Body of pancreas (tissue), 4 donors: ENCODE measurements at regions not wholly inside any gene's neighbourhood (a gene's known extent, or its start where the extent isn't known, plus 50 kb on each side); places are given as distances from the start of the nearest gene placed in this dataset.

Experiments used
- ATAC-seq: fragments of 150-250 bp; one replicate; pipeline ENCODE4 v1.9.1; 2016
- DNase-seq, 4 donors: peaks; one replicate each; pipeline ENCODE4 v3.0.0-alpha.2; 2019
- H3K27ac ChIP-seq, 4 donors: fragments of 200-600 bp; sonication (generic); 1 replicate in 3 of 4; 2 replicates in 1 of 4; pipeline versions ENCODE4 v1.5.1 to v1.6.1; 2016 to 2019; ENCODE audit warnings: mild to moderate bottlenecking in 1 of 4, mixed read lengths in 1 of 4, moderate library complexity in 1 of 4
- H3K27me3 ChIP-seq, 2 donors: fragments of 200-600 bp; sonication (generic); one replicate each; pipeline ENCODE4 v1.6.0; 2016; ENCODE audit warnings: mild to moderate bottlenecking in 1 of 2
- H3K36me3 ChIP-seq, 2 donors: fragments of 200-600 bp; sonication (generic); replicated peaks in 1 of 2; 2 replicates each; pipeline ENCODE4 v1.5.1; 2016; ENCODE audit warnings: low read depth in 2 of 2; ENCODE audit not compliant: insufficient read depth in 1 of 2
- H3K4me1 ChIP-seq: fragments of 200-600 bp; sonication (generic); one replicate; pipeline ENCODE4 v1.6.0; 2016
- H3K4me3 ChIP-seq, 2 donors: fragments of 200-600 bp; sonication (generic); 1 replicate in 1 of 2; 2 replicates in 1 of 2; pipeline ENCODE4 v1.5.1; 2016 to 2019
- H3K9me3 ChIP-seq, 3 donors: fragments of 200-600 bp; sonication (generic); 1 replicate in 2 of 3; 2 replicates in 1 of 3; pipeline ENCODE4 v1.5.1; 2016
- POLR2A ChIP-seq, 3 donors: fragments of 450-650 bp; IDR thresholded peaks; one replicate each; pipeline ENCODE4 v1.6.1; 2016; ENCODE audit warnings: antibody characterized with exemption in 3 of 3, mild to moderate bottlenecking in 2 of 3
- WGBS, 2 donors: methylation state at CpG; one replicate each; pipeline ENCODE4 v1.1.5; 2017; 5-methylcytosine and 5-hydroxymethylcytosine counted together
- intact Hi-C: fragments of 100-400 bp; cut with DNase I; formaldehyde crosslinking; loops from one replicate; pipeline ENCODE4 v1.15.1; 2023
- TF ChIP-seq, protein P1 (sequence below), 7 experiments: fragments of 450-650 bp in 4 of 7; fragments of 200-600 bp in 3 of 7; sonication (generic) in 3 of 7; IDR thresholded peaks; one replicate each; pipeline ENCODE4 v1.5.1; 2016 to 2019; ENCODE audit warnings: antibody characterized with exemption in 7 of 7

DNA sequence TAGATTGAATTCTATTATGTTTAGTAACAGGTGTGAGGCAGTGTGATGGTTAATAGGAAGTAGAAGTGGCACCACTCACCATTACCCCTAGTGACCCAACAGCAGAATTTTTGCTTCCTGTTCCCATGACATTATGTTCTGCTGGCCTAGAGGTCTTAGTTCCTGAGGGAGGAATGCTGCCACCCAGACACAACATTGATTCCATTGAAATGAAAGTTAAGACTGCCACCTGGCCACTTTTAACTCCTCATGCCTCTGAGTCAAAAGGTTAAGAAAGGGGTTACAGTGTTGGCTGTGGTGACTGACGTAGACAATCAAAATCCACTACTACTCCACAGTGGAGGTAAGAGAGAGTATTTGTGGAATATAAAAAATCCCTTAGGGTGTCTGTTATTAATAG, 218.9 kb upstream of the NMUR2 start:
- H3K27ac ChIP-seq: no peak overlapping the region

DNA sequence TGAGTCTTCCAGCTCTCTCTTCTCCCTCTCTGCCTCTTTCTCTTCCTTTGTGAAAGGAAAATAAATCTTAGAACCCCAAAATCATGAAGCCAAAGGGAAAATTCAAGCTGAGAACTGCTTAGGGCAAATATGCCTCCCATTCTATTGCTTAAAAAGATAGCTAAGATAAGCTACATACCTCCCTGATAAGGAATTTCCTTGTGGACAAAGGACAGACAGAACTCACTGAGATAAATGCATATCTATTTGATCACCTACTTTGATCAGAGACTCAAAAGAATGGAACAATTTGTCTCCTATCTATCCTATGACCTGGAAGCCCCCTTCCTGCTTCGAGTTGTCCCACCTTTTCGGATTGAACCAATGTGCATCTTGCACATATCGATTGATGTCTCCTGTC, 220.6 kb upstream of the NMUR2 start:
- H3K27me3 ChIP-seq: no peaks in the 10 kb centered on the region
- no peak for DNase-seq
- intact Hi-C loops: no loop called here

More for the DNA sequence above, 218.9 kb upstream of the NMUR2 start:
- DNase-seq (no peak), ATAC-seq (no peak)
- no peak overlapping the region for H3K4me3 ChIP-seq
- no peaks in the 10 kb centered on the region for H3K9me3 ChIP-seq
- H3K27me3 ChIP-seq: no peaks in the 10 kb centered on the region
- intact Hi-C loops: no loop called here
- TF ChIP-seq, protein P1, sequence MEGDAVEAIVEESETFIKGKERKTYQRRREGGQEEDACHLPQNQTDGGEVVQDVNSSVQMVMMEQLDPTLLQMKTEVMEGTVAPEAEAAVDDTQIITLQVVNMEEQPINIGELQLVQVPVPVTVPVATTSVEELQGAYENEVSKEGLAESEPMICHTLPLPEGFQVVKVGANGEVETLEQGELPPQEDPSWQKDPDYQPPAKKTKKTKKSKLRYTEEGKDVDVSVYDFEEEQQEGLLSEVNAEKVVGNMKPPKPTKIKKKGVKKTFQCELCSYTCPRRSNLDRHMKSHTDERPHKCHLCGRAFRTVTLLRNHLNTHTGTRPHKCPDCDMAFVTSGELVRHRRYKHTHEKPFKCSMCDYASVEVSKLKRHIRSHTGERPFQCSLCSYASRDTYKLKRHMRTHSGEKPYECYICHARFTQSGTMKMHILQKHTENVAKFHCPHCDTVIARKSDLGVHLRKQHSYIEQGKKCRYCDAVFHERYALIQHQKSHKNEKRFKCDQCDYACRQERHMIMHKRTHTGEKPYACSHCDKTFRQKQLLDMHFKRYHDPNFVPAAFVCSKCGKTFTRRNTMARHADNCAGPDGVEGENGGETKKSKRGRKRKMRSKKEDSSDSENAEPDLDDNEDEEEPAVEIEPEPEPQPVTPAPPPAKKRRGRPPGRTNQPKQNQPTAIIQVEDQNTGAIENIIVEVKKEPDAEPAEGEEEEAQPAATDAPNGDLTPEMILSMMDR (IDR thresholded peaks at IDR 0.05): no peak
- no peaks in the 10 kb centered on the region for H3K4me1 ChIP-seq
- no peaks in the 10 kb centered on the region for H3K36me3 ChIP-seq
- 59 to 63% methylated on average over 1 of the region's 1 CpG for WGBS, 2 donors

DNA sequence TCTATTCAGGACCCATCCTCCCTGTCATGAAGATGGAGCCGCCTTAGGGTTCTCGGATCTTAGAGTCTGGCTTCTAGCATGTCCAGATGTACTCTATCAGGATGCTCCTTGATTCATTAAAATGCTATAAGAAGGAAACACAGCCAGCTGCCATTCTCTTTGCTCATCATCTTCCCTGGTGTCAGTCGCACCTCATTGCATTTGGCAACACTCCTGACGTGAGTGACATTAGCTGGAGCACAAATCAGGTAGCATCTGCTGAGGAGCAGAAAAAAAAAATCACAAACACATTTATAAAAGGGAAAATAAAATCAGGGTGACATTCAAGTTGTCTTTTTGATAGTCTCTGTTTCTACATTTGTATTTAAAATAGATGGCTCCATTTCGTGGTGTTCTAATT, 226.1 kb upstream of the NMUR2 start:
- TF ChIP-seq, protein P1 (IDR thresholded peaks at IDR 0.05): no peak
- TF ChIP-seq POLR2A (IDR thresholded peaks at IDR 0.05): no peak
- no peak for DNase-seq
- no peak overlapping the region for H3K4me3 ChIP-seq
- intact Hi-C loops: no loop called here
- no peak overlapping the region for H3K27ac ChIP-seq
- H3K36me3 ChIP-seq: no peaks in the 10 kb centered on the region
- ATAC-seq: no peak
- WGBS, 2 donors: 58 to 72% methylated on average over 5 of the region's 5 CpGs
- no peaks in the 10 kb centered on the region for H3K4me1 ChIP-seq
- no peaks in the 10 kb centered on the region for H3K9me3 ChIP-seq
- no peaks in the 10 kb centered on the region for H3K27me3 ChIP-seq

More for the DNA sequence above, 220.6 kb upstream of the NMUR2 start:
- no peak for ATAC-seq
- Histone ChIP-seq H3K36me3 (no peaks in the 10 kb centered on the region), H3K4me3 (no peak overlapping the region), H3K9me3 (no peaks in the 10 kb centered on the region), H3K4me1 (no peaks in the 10 kb centered on the region), H3K27ac (no peak overlapping the region)
- TF ChIP-seq, protein P1 (IDR thresholded peaks at IDR 0.05): no peak
- TF ChIP-seq POLR2A (IDR thresholded peaks at IDR 0.05): no peak
- WGBS, 2 donors: 58 to 62% methylated on average over 3 of the region's 3 CpGs

DNA sequence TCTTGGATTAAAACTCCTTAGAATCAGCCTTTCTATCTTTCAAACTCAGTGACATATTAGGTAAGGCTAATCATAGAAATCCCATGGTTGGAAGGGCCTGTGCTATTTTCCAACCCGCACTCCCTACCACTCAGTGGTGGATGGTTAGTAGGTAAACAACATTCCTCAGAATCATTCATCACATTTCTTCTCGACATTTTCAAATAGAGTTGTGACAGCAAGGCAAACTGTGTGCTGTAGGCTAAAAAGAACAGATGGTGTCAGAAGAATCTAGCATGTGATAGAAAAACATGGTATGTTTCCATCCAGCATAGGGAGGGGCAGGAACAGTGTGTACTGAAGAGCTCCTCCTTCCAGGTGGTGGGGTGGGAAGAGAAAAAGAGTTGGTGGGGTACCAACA, 227.3 kb upstream of the NMUR2 start:
- 23 to 28% methylated on average over 2 of the region's 2 CpGs for WGBS, 2 donors

DNA sequence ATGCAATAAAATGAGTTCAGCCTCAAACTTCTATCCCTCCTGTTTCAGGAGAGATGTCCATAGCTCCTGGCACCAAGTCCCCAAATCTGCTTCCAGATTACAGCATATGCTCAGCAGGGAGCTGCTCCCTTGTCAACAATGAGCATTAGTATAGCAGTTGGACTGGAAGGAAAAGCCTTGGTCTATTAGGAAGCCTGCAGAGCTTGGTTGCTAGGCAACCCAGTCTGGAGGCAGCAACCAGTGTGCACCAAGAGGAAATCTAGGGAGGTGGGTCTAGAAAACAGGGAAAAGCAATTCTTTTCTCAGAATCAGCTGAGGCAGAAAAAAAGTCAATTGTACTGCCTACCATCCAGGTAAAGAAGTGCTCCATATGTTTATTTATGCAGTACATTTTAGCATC, 229.5 kb upstream of the NMUR2 start:
- TF ChIP-seq, protein P1 (IDR thresholded peaks at IDR 0.05): no peak
- no peak for TF ChIP-seq POLR2A (IDR thresholded peaks at IDR 0.05)
- intact Hi-C loops: no loop called here
- H3K27ac ChIP-seq: no peak overlapping the region
- no peak overlapping the region for H3K4me3 ChIP-seq
- H3K27me3 ChIP-seq: no peaks in the 10 kb centered on the region
- peak in 3 of 4 donors; percentile 13 to 23 (median 19) for DNase-seq
- H3K36me3 ChIP-seq: no peaks in the 10 kb centered on the region
- H3K4me1 ChIP-seq: no peaks in the 10 kb centered on the region
- ATAC-seq: no peak
- no peaks in the 10 kb centered on the region for H3K9me3 ChIP-seq

More for the DNA sequence above, 227.3 kb upstream of the NMUR2 start:
- intact Hi-C loops: no loop called here
- TF ChIP-seq, protein P1 (IDR thresholded peaks at IDR 0.05): no peak
- TF ChIP-seq POLR2A (IDR thresholded peaks at IDR 0.05): no peak
- no peaks in the 10 kb centered on the region for H3K36me3 ChIP-seq
- no peaks in the 10 kb centered on the region for H3K9me3 ChIP-seq
- no peak overlapping the region for H3K4me3 ChIP-seq
- DNase-seq: no peak
- ATAC-seq: no peak
- no peaks in the 10 kb centered on the region for H3K27me3 ChIP-seq
- H3K4me1 ChIP-seq: no peaks in the 10 kb centered on the region
- no peak overlapping the region for H3K27ac ChIP-seq
